ENCODE measurements at regions not wholly inside any gene's neighbourhood (a gene's known extent, or its start where the extent isn't known, plus 50 kb on each side); places are given as distances from the start of the nearest gene placed in this dataset.
"Not testable (repeated sequence)": the region's sequence is repeated elsewhere in the genome, so short reads cannot be mapped to it uniquely, and the experiment has no call there.

GRCh38 chr10:80025281-80025680, 53.2 kb upstream of the TMEM254 start:
- no peak for DNase-seq (ENCODE audit: low read depth)
- in situ Hi-C loops (cut with HindIII; ENCODE audit: low sequenced_read_pairs) = no loop called here

GRCh38 chr10:80022408-80023001, 56.0 kb upstream of the TMEM254 start:
- H3K4me3 ChIP-seq (ENCODE audit: low read depth, low read length); in situ Hi-C loops (cut with HindIII; ENCODE audit: low sequenced_read_pairs); DNase-seq (ENCODE audit: low read depth): not testable (repeated sequence)

More at GRCh38 chr10:80025281-80025680, 53.2 kb upstream of the TMEM254 start:
- TF ChIP-seq CTCF (IDR thresholded peaks at IDR 0.05; ENCODE audit: low read depth, low read length, missing control alignments) = no peak
- no peak overlapping the region for H3K4me3 ChIP-seq (ENCODE audit: low read depth, low read length)

- DNase-seq (ENCODE audit: low read depth); H3K4me3 ChIP-seq (ENCODE audit: low read depth, low read length); in situ Hi-C loops (cut with HindIII; ENCODE audit: low sequenced_read_pairs): not testable (repeated sequence)
Measured at GRCh38 chr10:80018406-80018984, 60.0 kb upstream of the TMEM254 start.

GRCh38 chr10:80017186-80017585, 61.3 kb upstream of the TMEM254 start:
- H3K4me3 ChIP-seq (ENCODE audit: low read depth, low read length); in situ Hi-C loops (cut with HindIII; ENCODE audit: low sequenced_read_pairs); DNase-seq (ENCODE audit: low read depth): not testable (repeated sequence)

GRCh38 chr10:80015911-80016830, 62.3 kb upstream of the TMEM254 start:
- no peak overlapping the region for H3K4me3 ChIP-seq (ENCODE audit: low read depth, low read length)
- no peak for TF ChIP-seq CTCF (IDR thresholded peaks at IDR 0.05; ENCODE audit: low read depth, low read length, missing control alignments)
- in situ Hi-C loops (cut with HindIII; ENCODE audit: low sequenced_read_pairs) = no loop called here
- no peak for DNase-seq (ENCODE audit: low read depth)

- DNase-seq (ENCODE audit: low read depth); H3K4me3 ChIP-seq (ENCODE audit: low read depth, low read length); in situ Hi-C loops (cut with HindIII; ENCODE audit: low sequenced_read_pairs): not testable (repeated sequence)
Measured at GRCh38 chr10:80013139-80013538, 64.2 kb upstream of the SFTPD start.

GRCh38 chr10:80011144-80011543, 62.2 kb upstream of the SFTPD start:
- in situ Hi-C loops (cut with HindIII; ENCODE audit: low sequenced_read_pairs); DNase-seq (ENCODE audit: low read depth); H3K4me3 ChIP-seq (ENCODE audit: low read depth, low read length): not testable (repeated sequence)

- no peak for DNase-seq (ENCODE audit: low read depth)
- H3K4me3 ChIP-seq (ENCODE audit: low read depth, low read length) = no peak overlapping the region
- no peak for TF ChIP-seq CTCF (IDR thresholded peaks at IDR 0.05; ENCODE audit: low read depth, low read length, missing control alignments)
- in situ Hi-C loops (cut with HindIII; ENCODE audit: low sequenced_read_pairs) = loop anchor here (10.0 kb wide), 1 partner anchor 46 kb away; no protein-coding TSS in a partner anchor
Measured at GRCh38 chr10:80000541-80000940, 51.6 kb upstream of the SFTPD start.
